OCI-LY1 (cell line): ENCODE measurements at regions not wholly inside any gene's neighbourhood (a gene's known extent, or its start where the extent isn't known, plus 50 kb on each side); places are given as distances from the start of the nearest gene placed in this dataset.

ENCODE experiments used
- H2AFZ ChIP-seq: fragments of 200-600 bp; sonication (generic), shearing (Covaris generic); 2 replicates; pipeline ENCODE4 v1.6.0; 2014; ENCODE audit warnings: antibody characterized with exemption, mild to moderate bottlenecking, low read length
- H3F3A ChIP-seq: fragments of 200-600 bp; sonication (generic), shearing (Covaris generic); 2 replicates; pipeline ENCODE4 v1.6.0; 2014; ENCODE audit warnings: mild to moderate bottlenecking, antibody characterized with exemption, low read length, moderate library complexity; ENCODE audit not compliant: insufficient read depth
- H3K27ac ChIP-seq: fragments of 200-600 bp; sonication (generic); 2 replicates; pipeline ENCODE4 v1.5.1; 2014; ENCODE audit warnings: low read length, mixed run types, mild to moderate bottlenecking, low read depth; ENCODE audit not compliant: poor library complexity, severe bottlenecking
- H3K27me3 ChIP-seq: fragments of 200-600 bp; sonication (generic); 2 replicates; pipeline ENCODE4 v1.6.0; 2014; ENCODE audit warnings: antibody characterized with exemption, mild to moderate bottlenecking, low read length, moderate library complexity; ENCODE audit not compliant: insufficient read depth
- H3K36me3 ChIP-seq: fragments of 200-600 bp; sonication (generic); 2 replicates; pipeline ENCODE4 v1.6.1; 2014; ENCODE audit warnings: mild to moderate bottlenecking, antibody characterized with exemption, low read length, moderate library complexity, mixed read lengths; ENCODE audit not compliant: insufficient read depth
- H3K4me1 ChIP-seq: fragments of 200-600 bp; sonication (generic); 2 replicates; pipeline ENCODE4 v1.5.1; 2014; ENCODE audit warnings: mild to moderate bottlenecking, low read length, moderate library complexity; ENCODE audit not compliant: insufficient read depth, severe bottlenecking
- H3K4me2 ChIP-seq: fragments of 200-600 bp; sonication (generic), shearing (Covaris generic); 2 replicates; pipeline ENCODE4 v1.6.1; 2014; ENCODE audit warnings: low read length
- H3K4me3 ChIP-seq: fragments of 200-600 bp; sonication (generic); 2 replicates; pipeline ENCODE4 v1.5.1; 2014; ENCODE audit warnings: low read length, low read depth, mild to moderate bottlenecking, mixed read lengths; ENCODE audit not compliant: poor library complexity, severe bottlenecking
- H3K79me2 ChIP-seq: fragments of 200-600 bp; shearing (Covaris generic); 2 replicates; pipeline ENCODE4 v1.6.1; 2016; ENCODE audit warnings: mixed run types, low read length, mixed read lengths; ENCODE audit not compliant: insufficient read depth
- H3K9ac ChIP-seq: fragments of 200-600 bp; sonication (generic), shearing (Covaris generic); 2 replicates; pipeline ENCODE4 v1.6.1; 2014; ENCODE audit warnings: mild to moderate bottlenecking, low read length, mixed read lengths
- H3K9me2 ChIP-seq: fragments of 200-600 bp; sonication (generic), shearing (Covaris generic); 2 replicates; pipeline ENCODE4 v1.6.1; 2014; ENCODE audit warnings: low read depth, mild to moderate bottlenecking, low read length, mixed read lengths
- H3K9me3 ChIP-seq: fragments of 200-600 bp; shearing (Covaris generic); 2 replicates; pipeline ENCODE4 v1.6.1; 2014; ENCODE audit warnings: low read length, mixed read lengths
- H4K20me1 ChIP-seq: fragments of 200-600 bp; sonication (generic), shearing (Covaris generic); 2 replicates; pipeline ENCODE4 v1.6.0; 2016; ENCODE audit warnings: mild to moderate bottlenecking, low read length; ENCODE audit not compliant: insufficient read depth
- EZH2 ChIP-seq: fragments of 200-600 bp; sonication (generic), shearing (Covaris generic); IDR thresholded peaks from 2 replicates; pipeline ENCODE4 v1.8.0; 2017; ENCODE audit warnings: borderline replicate concordance, mixed run types, mild to moderate bottlenecking, antibody characterized with exemption, low read length, moderate library complexity, mixed read lengths
- TF ChIP-seq, protein P1 (sequence below): fragments of 200-600 bp; sonication (generic), shearing (Covaris generic); IDR thresholded peaks from 2 replicates; pipeline ENCODE4 v1.5.1; 2017; ENCODE audit warnings: mild to moderate bottlenecking, antibody characterized with exemption, low read length, moderate library complexity, mixed read lengths

DNA sequence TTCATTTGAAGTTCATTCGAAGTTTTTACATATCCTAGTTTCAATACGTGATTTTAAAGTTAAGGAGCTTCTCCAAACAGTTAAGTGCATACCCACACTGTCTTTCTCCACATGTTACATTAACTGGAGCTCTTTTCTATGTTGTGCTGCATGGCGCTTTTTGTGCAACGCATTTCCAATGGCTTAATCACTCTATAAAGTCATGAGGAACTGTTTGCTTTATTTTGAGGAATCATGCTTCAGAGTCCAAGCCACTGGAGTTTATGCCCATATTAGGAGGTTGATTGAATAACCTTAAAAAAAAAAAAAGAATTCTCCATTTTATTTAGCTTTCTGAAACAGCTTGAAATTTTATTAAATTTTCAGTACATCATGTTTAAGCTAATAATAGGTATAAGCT, 109.4 kb upstream of the MBNL1 start:
- Histone ChIP-seq H3F3A (no peaks in the 10 kb centered on the region), H3K9me2 (0 out of 2 replicates have a peak, but pooled peaks cover 4% of the 10 kb centered on the region), H3K27me3 (no peaks in the 10 kb centered on the region; the same call in 1 of the 2 replicates), H3K4me1 (no peaks in the 10 kb centered on the region), H3K9me3 (peaks cover 2% of the 10 kb centered on the region; the same call in 1 of the 2 replicates), H3K27ac (no peak overlapping the region), H3K4me3 (no peak overlapping the region), H2AFZ (no peak overlapping the region), H3K36me3 (no peaks in the 10 kb centered on the region), H3K79me2 (no peaks in the 10 kb centered on the region), H4K20me1 (no peaks in the 10 kb centered on the region), H3K9ac (no peak overlapping the region), H3K4me2 (no peak overlapping the region)
- TF ChIP-seq, protein P1, sequence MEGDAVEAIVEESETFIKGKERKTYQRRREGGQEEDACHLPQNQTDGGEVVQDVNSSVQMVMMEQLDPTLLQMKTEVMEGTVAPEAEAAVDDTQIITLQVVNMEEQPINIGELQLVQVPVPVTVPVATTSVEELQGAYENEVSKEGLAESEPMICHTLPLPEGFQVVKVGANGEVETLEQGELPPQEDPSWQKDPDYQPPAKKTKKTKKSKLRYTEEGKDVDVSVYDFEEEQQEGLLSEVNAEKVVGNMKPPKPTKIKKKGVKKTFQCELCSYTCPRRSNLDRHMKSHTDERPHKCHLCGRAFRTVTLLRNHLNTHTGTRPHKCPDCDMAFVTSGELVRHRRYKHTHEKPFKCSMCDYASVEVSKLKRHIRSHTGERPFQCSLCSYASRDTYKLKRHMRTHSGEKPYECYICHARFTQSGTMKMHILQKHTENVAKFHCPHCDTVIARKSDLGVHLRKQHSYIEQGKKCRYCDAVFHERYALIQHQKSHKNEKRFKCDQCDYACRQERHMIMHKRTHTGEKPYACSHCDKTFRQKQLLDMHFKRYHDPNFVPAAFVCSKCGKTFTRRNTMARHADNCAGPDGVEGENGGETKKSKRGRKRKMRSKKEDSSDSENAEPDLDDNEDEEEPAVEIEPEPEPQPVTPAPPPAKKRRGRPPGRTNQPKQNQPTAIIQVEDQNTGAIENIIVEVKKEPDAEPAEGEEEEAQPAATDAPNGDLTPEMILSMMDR = no peak
- no peak for TF ChIP-seq EZH2

DNA sequence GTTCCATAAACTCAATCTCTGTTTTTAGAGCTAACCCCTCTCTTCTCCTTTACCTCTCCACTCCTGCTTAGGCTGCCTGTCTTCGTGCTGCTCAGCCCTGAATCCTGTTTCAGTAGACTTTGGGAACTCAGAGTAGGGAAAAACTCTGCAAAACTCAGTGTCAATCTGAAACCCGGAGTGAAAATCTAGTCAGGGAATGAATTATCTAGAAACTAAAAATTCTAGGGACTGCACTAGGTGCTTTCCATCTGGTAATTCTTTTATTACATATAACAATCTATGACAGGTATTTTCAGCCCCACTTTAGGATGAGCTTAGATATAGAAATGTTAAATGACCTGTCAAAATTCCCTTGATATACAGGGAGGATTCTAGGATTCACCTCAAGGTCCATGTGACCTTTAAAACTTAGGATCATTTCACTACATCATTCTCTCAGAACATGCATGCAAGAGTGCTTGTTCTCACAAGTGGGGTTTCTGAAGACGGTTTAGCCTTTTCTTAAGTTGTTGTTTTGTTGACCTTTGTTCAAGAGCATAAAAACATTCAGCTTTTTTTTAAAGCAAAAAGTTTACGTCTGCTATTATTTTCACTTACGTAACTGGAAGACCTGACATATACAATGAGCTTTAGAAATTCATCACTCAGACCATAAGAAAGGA, 108.2 kb upstream of the MBNL1 start:
- H4K20me1 ChIP-seq = no peaks in the 10 kb centered on the region
- no peak overlapping the region for H3K4me3 ChIP-seq
- H3K27ac ChIP-seq = no peak overlapping the region
- no peak overlapping the region for H3K4me2 ChIP-seq
- H3K9me2 ChIP-seq = 0 out of 2 replicates have a peak, but pooled peaks cover 4% of the 10 kb centered on the region
- no peaks in the 10 kb centered on the region; the same call in 1 of the 2 replicates for H3K27me3 ChIP-seq
- no peaks in the 10 kb centered on the region for H3F3A ChIP-seq
- H3K4me1 ChIP-seq = no peaks in the 10 kb centered on the region
- H3K9ac ChIP-seq = no peak overlapping the region
- TF ChIP-seq, protein P1 = no peak
- no peak for TF ChIP-seq EZH2
- H3K36me3 ChIP-seq = no peaks in the 10 kb centered on the region
- peaks cover 2% of the 10 kb centered on the region; the same call in 1 of the 2 replicates for H3K9me3 ChIP-seq
- no peak overlapping the region for H2AFZ ChIP-seq
- no peaks in the 10 kb centered on the region for H3K79me2 ChIP-seq

DNA sequence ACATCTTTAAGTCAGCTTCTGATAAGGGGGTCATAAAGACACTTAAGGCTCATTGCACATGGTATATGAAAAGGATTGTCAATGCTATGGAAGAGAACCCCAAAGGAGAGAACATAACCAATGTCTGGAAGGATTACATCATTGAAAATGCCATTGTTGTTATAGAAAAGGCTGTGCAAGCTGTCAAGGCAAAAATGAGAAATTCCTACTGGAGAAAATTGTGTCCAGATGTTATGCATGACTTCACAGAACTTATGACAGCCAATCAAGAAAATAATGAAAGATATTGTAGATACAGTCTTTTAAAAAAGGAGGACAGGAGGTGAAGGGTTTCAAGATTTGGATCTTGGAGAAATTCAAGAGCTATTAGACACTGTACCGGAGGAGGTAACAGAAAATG, 96.3 kb upstream of the MBNL1 start:
- no peaks in the 10 kb centered on the region for H3F3A ChIP-seq
- H3K36me3 ChIP-seq = no peaks in the 10 kb centered on the region
- no peak overlapping the region for H3K4me2 ChIP-seq
- H3K9me2 ChIP-seq = no peaks in the 10 kb centered on the region
- no peaks in the 10 kb centered on the region for H4K20me1 ChIP-seq
- H3K9me3 ChIP-seq = peaks cover 7% of the 10 kb centered on the region; the same call in 1 of the 2 replicates
- no peak overlapping the region for H3K9ac ChIP-seq
- no peak overlapping the region for H3K27ac ChIP-seq
- no peaks in the 10 kb centered on the region for H3K79me2 ChIP-seq
- H3K27me3 ChIP-seq = peaks cover 5% of the 10 kb centered on the region; the same call in 1 of the 2 replicates
- TF ChIP-seq, protein P1 = no peak
- no peak for TF ChIP-seq EZH2
- no peak overlapping the region for H3K4me3 ChIP-seq
- H3K4me1 ChIP-seq = no peaks in the 10 kb centered on the region
- no peak overlapping the region for H2AFZ ChIP-seq
